BJ (cell line): ENCODE measurements at regions not wholly inside any gene's neighbourhood (a gene's known extent, or its start where the extent isn't known, plus 50 kb on each side); places are given as distances from the start of the nearest gene placed in this dataset.

ENCODE experiments used
- CTCF ChIA-PET: fragments of 350-600 bp; formaldehyde crosslinking; extraction: SDS; loops from one replicate; lab custom pipeline; 2021; ENCODE audit warnings: antibody characterized with exemption, inconsistent platforms; lab: Yijun Ruan, JAX
- POLR2A ChIA-PET: fragments of 300-600 bp; sonication (Branson Sonifier 250); formaldehyde crosslinking; extraction: SDS; loops from one replicate; lab custom pipeline; 2021; ENCODE audit warnings: antibody characterized with exemption; lab: Charles Lee
- DNase-seq: peaks from one replicate; pipeline ENCODE4 v3.0.0-alpha.2; 2011; ENCODE audit warnings: low read depth
- H3K27me3 ChIP-seq: 2 replicates; pipeline ENCODE4 v1.6.0; 2011; ENCODE audit warnings: low read length; ENCODE audit not compliant: control insufficient read depth, insufficient read depth
- H3K36me3 ChIP-seq: 2 replicates; pipeline ENCODE4 v1.5.1; 2011; ENCODE audit warnings: low read length; ENCODE audit not compliant: control insufficient read depth, insufficient read depth
- H3K4me3 ChIP-seq: 2 replicates; pipeline ENCODE4 v1.5.1; 2011; ENCODE audit warnings: low read depth, mild to moderate bottlenecking, control low read depth, low read length
- TF ChIP-seq, protein P1 (sequence below): IDR thresholded peaks from 2 replicates; pipeline ENCODE4 v1.5.1; 2011; ENCODE audit warnings: low read depth, mild to moderate bottlenecking, control low read depth, inconsistent platforms, low read length, moderate library complexity; ENCODE audit not compliant: insufficient read depth

DNA sequence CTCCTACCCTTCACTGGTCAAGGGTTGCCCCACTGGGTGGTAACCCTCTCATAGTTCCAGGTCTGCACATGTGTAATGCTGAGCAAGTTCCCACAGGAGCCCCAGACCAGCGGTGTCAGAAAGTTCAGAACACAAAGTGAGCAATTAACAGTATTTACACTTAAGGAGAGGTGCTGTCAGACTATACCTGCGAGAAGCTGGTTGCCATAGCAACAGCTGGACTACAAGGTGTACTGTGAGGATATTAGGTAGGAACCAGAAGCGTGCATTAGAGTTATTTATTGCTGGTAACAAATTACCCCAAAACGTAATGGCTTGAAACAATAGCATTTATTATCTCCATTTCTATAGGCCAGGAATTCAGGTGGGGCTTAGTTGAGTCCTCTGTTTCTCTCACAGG lies 317.0 kb upstream of the RPS23 start:
- no peaks in the 10 kb centered on the region for H3K27me3 ChIP-seq
- TF ChIP-seq, protein P1, sequence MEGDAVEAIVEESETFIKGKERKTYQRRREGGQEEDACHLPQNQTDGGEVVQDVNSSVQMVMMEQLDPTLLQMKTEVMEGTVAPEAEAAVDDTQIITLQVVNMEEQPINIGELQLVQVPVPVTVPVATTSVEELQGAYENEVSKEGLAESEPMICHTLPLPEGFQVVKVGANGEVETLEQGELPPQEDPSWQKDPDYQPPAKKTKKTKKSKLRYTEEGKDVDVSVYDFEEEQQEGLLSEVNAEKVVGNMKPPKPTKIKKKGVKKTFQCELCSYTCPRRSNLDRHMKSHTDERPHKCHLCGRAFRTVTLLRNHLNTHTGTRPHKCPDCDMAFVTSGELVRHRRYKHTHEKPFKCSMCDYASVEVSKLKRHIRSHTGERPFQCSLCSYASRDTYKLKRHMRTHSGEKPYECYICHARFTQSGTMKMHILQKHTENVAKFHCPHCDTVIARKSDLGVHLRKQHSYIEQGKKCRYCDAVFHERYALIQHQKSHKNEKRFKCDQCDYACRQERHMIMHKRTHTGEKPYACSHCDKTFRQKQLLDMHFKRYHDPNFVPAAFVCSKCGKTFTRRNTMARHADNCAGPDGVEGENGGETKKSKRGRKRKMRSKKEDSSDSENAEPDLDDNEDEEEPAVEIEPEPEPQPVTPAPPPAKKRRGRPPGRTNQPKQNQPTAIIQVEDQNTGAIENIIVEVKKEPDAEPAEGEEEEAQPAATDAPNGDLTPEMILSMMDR, result no peak
- CTCF ChIA-PET, result no interaction called here
- POLR2A ChIA-PET, result no interaction called here
- H3K36me3 ChIP-seq, result no peaks in the 10 kb centered on the region
- DNase-seq, result no peak
- no peak overlapping the region for H3K4me3 ChIP-seq

DNA sequence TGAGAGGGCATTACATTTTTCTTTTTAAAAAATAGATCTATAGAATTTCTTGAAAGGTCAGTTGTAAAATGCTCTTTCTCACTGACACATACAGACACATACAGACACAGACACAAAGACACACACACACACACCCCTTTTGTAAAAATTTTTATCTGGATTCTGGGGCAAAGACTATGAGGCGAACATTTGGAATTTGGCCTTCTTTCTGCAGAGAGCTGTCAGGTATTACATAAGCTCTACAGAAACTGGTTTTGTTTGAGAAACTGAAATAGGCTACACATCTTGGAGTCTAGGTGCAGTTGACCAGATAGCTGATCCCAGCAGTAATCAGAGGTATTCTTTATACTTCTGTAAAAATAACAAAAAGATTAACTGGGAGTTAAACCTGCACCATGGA lies 315.9 kb upstream of the RPS23 start:
- no peak for DNase-seq
- TF ChIP-seq, protein P1, result no peak
- CTCF ChIA-PET, result interaction anchor here (0.7 kb wide), 1 partner anchor 29 kb away, joined by 3 read pairs; no protein-coding TSS in a partner anchor
- Histone ChIP-seq H3K36me3 (no peaks in the 10 kb centered on the region), H3K4me3 (no peak overlapping the region), H3K27me3 (no peaks in the 10 kb centered on the region)
- POLR2A ChIA-PET, result no interaction called here

DNA sequence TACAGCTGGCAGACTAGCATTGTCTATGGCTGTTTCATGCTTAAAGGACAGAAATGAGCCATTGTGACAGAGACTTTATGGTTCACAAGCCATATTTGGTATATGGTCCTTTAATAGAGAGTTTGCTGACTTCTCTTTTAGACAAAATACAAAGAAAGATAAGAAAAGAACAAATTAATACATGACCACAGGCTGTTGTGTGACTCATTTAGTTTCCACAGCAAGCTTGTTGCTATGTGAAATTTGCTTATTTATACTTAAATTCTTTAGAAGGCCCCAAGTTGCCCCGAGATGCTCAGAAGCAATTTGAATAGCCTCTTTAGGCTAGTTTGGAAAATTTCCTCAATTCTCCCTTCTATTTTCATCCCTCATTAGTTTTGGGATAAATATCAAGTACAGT lies 315.3 kb upstream of the RPS23 start:
- TF ChIP-seq, protein P1, result no peak
- no peak for DNase-seq
- CTCF ChIA-PET, result no interaction called here
- Histone ChIP-seq H3K27me3 (no peaks in the 10 kb centered on the region), H3K4me3 (no peak overlapping the region), H3K36me3 (no peaks in the 10 kb centered on the region)
- POLR2A ChIA-PET, result no interaction called here

DNA sequence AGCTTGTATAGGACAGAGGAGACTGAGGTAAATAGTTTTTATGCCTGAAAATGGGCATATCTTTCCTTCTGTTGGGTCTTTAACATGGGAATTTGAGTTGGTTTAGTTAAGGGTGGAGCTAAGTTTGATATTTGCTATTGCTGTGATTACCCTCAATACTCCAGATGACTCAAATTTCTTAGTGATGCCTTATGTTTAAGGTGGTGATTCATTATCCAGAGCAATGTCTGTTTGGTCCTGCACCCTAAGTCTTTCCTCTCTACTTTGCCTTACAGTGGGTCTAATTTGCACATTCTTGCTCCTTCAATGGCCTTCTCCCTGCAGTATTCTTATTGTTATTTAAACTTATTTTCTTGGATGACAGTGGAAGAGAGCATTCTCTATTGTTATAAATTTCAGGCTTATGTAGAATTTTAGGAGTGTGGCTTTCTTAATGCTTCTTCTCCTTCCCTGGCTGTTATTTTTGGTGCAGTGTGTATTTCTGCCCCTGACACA lies 312.9 kb upstream of the RPS23 start:
- TF ChIP-seq, protein P1, result no peak
- POLR2A ChIA-PET, result no interaction called here
- CTCF ChIA-PET, result no interaction called here
- no peak for DNase-seq
- no peaks in the 10 kb centered on the region for H3K36me3 ChIP-seq
- H3K4me3 ChIP-seq, result no peak overlapping the region
- no peaks in the 10 kb centered on the region for H3K27me3 ChIP-seq

DNA sequence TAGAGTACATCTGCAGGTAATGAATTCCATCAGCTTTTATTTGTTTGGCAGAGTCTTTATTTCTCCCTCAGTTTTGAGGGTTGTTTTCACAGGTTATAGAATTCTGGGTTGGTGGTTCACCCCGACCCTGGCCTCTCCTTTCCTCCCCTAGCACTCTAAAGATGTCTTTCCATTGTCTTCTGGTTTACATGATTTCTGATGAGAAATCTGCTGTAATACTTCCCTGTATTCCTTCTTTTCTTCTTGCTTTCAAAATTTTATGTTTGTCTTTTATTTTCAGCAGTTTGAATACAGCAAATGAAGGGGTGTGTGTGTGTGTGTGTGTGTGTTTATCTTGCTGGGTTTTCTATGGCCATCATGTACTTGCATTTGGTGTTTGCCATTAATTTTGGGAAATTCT lies 312.0 kb upstream of the RPS23 start:
- H3K4me3 ChIP-seq, result no peak overlapping the region
- no peaks in the 10 kb centered on the region for H3K36me3 ChIP-seq
- TF ChIP-seq, protein P1, result no peak
- ChIA-PET POLR2A (no interaction called here), CTCF (interaction anchor here (0.7 kb wide), 1 partner anchor 23 kb away, joined by 3 read pairs; no protein-coding TSS in a partner anchor)
- DNase-seq, result no peak
- no peaks in the 10 kb centered on the region for H3K27me3 ChIP-seq
